ENCODE measurements at regions not wholly inside any gene's neighbourhood (a gene's known extent, or its start where the extent isn't known, plus 50 kb on each side); places are given as distances from the start of the nearest gene placed in this dataset.

GRCh38 chr3:132239587-132239986, 77.6 kb upstream of the ACP3 start:
- DNase-seq: no peak

GRCh38 chr3:132241776-132242514, 75.3 kb upstream of the ACP3 start:
- DNase-seq: no peak

DNA sequence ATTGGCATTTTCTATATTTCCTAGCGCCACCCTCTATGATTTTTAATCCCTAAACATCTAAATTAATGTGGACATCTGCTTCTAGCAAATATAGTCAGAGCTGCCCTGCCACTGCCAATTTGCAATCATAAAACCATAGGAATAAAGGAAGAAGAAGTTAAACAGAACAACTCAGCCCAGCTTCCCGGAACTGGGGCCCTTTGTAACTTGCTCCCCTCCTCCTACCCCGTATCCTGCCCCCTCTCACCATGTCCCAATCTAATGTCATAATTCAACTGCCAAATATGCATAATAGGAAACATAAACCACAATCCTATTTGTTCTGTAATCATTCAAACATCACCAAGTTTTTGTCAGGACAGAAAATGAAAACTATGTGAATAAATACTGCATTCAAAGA, 74.4 kb upstream of the ACP3 start:
- DNase-seq: no peak

DNA sequence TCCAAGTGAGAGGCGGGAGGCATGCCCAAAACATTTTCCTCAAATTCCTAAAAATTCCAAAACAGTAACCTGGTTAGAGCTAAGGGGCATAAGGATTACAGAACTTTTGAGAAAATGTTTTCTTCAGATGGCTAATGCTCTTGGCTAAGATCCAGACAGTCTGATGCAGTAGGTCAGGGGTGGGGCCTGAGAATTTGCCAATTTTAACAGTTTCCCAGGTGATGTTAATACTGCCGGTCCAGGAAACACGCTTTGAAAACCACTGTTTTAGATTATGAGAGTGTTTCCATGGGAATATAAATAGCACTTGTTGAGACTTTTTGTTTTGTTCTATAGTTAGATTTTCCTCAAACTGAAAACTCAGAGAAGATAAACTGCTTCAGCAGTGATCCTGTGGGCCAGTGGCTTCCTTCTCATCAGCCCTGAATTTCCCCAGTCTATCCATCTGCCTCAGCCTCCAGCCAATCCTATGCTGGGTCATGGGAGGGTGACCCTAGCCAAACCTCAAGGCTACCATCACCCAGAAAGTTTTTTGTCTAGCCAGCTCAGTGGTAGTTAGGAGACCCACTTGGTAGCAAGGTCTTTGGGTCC, 71.6 kb upstream of the ACP3 start:
- DNase-seq: no peak

- no peak for DNase-seq
Measured at GRCh38 chr3:132246212-132246611, 71.0 kb upstream of the ACP3 start.

GRCh38 chr3:132247211-132247610, 70.0 kb upstream of the ACP3 start:
- DNase-seq: no peak

GRCh38 chr3:132248490-132248889, 68.7 kb upstream of the ACP3 start:
- DNase-seq: no peak

DNA sequence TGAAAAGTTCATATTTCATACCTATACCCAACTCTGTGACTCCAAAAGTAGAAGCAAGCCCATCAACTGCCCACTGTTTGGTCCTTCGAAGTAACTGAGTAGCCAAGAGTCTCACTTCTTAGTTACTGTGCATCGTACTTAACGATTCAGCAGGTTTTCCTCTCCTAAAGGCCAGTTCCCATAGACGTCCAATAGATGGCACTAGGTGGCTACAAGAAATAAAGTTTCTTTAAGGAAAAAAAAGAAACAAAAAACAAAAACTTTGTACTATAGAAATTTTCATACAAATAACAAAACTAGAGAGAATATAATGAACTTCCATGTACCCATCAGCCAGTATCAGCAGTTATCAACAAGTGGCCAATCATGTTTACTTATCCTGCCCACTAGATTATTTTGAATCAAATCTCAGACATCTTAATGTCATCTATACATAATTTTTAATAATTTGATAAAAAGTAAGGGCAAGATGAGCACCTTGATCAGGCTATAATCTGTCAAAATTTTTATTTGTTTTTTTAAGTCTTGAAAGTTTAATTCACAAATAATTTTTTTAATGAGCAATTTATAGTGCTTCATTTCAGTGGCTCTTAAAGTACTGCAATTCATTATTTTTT, 63.8 kb upstream of the ACP3 start:
- peak in 1 of 2 donors; percentile 54 for DNase-seq

GRCh38 chr3:132254076-132254755, 63.0 kb upstream of the ACP3 start:
- no peak for DNase-seq

DNA sequence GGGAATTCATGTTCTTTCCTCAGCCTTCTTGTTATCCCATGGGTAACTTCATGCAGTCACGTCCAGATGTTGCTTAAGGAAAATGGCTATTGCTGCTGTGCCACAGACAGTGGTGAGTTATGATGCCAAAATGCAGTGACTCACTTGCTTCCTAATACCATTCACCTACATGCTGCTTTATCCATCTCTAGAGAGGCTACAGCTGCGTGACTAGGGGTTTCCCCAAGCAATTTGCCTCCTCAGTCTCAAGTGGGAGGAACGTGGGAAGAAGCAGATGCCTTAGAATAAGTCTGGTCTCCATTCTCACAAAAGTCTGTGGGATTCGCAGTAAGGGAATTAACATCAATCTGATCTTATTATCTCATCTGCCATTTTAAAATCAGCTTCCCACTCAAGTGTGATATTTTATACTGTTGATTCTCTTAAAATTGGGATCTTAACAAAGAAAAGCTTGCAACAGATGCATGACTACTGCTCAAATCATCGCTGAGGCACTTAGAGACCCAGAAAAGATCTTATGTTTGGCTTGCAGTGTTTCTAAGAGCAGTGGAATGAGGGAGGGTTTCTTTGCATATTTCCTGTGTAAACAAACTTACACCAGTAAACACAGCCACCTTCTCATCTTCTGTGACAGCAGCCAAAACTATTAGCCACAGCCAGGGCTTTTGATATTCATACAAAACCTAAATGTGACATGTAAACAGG, 62.0 kb upstream of the ACP3 start:
- no peak for DNase-seq

DNA sequence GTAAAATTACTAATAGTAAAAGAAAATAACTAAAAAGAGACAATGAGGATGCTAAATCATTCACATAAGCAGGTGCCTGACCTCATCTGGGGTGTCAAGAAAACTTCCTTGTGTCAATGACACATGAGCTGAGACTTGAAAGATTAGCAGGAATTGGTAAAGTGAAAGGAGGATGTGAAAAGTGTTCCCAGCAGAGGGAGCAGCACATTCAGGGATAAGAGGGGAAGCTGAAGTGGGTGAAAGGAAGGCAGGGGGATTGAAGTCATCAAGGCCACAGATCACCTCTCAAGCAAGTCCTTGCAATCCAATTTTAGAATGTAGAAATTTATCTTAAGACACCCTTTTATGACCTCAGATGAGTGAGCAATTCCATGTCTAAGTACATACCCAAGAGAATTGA, 60.2 kb upstream of the ACP3 start:
- DNase-seq: peak in 1 of 2 donors; percentile 24

GRCh38 chr3:132261506-132261905, 55.7 kb upstream of the ACP3 start:
- DNase-seq: no peak

DNA sequence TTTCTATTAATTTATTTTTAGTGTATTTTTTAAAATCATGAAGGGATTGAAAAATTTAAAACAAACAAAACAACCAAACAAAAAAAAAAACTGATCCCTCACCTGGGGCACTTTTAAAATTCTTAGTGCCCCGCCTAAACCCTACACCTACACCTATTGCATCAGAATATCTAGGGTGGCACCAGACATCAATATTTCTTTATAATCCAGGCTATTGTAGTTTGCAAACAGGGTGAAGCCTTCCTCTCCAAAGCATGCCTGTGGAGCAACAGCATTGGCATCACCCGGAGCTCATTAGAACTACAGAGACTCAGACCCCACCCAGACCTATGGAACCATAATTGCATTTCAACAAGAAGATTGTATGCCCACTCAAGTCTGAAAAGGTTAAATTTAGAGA, 54.9 kb upstream of the ACP3 start:
- no peak for DNase-seq

DNA sequence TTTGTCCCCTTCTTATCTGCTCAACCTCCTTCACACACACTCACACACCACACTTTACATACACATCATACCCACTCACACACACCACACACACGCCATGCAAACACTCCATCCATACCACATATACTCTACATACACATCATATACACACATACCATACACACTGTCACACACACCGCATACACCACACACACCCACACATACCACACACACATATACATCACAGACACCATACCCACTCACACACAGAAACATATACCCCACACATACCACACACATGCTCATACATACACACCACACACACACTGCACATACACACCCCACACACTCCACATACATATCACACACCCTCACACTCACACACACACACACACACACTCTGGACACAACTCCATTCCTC, 54.3 kb upstream of the ACP3 start:
- DNase-seq: no peak

DNA sequence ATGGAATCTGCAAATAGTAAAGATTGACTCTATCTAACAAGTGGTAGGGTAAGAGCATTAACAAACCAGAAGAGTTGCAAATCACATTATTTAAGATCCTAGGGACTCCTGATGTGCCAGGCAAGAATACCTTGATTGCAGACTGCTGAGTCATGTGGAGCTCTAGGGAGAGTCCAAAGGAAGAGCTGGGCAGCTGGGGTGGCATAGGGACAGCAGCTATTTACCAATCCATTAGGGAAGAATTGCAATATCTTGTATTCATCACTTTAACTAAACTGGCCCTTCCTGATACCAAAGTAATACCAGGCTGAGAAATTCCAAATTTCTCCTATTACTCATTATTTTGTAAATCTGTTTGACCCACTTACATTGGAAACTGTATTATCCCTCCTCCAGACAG, 52.2 kb upstream of the ACP3 start:
- no peak for DNase-seq

- no peak for DNase-seq
Measured at GRCh38 chr3:132265488-132265887, 51.7 kb upstream of the ACP3 start.

DNA sequence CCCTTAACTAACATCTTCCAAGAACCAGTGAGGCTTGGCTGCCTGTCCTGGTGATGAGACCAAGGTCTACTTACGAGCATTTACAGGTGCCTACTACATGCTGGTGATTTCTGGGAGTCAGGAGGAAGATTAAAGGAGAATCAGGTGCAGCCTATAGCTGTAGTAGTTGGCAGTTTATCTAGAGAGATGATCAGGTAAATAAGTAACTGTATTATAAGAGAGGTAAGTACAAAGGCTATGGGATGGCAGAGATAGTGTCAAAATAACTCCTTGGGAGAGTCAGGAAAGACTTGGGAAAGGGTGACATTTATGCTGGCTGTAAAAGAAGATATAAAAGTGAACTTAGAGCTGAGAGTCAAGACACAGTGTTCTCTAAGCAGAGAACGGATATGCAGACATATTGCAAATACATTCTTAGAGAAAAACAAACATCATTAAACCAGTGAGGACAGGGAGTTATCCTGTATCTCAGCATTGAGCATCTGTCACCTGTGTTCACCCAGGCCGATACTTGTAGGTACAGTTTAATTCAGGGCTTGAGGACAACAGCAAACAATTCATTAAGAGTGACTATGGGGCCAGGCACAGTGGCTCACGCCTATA, 49.7 kb upstream of the ACP3 start:
- DNase-seq: no peak
